ENCODE measurements at regions not wholly inside any gene's neighbourhood (a gene's known extent, or its start where the extent isn't known, plus 50 kb on each side); places are given as distances from the start of the nearest gene placed in this dataset.

- Mint-ChIP-seq H3K4me1 (no peaks in the 10 kb centered on the region), H3K36me3 (no peaks in the 10 kb centered on the region), H3K27ac (no peak overlapping the region), H3K9me3 (no peaks in the 10 kb centered on the region), H3K4me3 (no peak overlapping the region), H3K27me3 (ENCODE audit: low read depth) (no peaks in the 10 kb centered on the region)
- no peak for DNase-seq (ENCODE audit: low spot score)
- ATAC-seq, result peak; percentile 56; the same call in 1 of the 2 replicates
- no peak for TF ChIP-seq ZBTB21 (CRISPR knock-in tag; IDR thresholded peaks at IDR 0.05; ENCODE audit: borderline replicate concordance)
- POLR2A ChIA-PET, result no interaction called here
- CTCF ChIA-PET, result no interaction called here
Measured at GRCh38 chr2:216259081-216259480, 113.2 kb downstream of the MARCHF4 start.

GRCh38 chr2:216257089-216257488 is 115.2 kb downstream of the MARCHF4 start:
- Mint-ChIP-seq H3K27me3 (ENCODE audit: low read depth) (no peaks in the 10 kb centered on the region), H3K9me3 (no peaks in the 10 kb centered on the region), H3K4me1 (no peaks in the 10 kb centered on the region), H3K4me3 (no peak overlapping the region), H3K36me3 (no peaks in the 10 kb centered on the region), H3K27ac (no peak overlapping the region)
- ChIA-PET CTCF (interaction anchor here (1.0 kb wide), 1 partner anchor 26 kb away, joined by 3 read pairs; no protein-coding TSS in a partner anchor), POLR2A (no interaction called here)
- ATAC-seq, result no peak
- no peak for TF ChIP-seq ERG (CRISPR knock-in tag; IDR thresholded peaks at IDR 0.05)
- TF ChIP-seq NFE2L1 (CRISPR knock-in tag; IDR thresholded peaks at IDR 0.05), result no peak
- no peak for TF ChIP-seq ESRRA (CRISPR knock-in tag; IDR thresholded peaks at IDR 0.05; ENCODE audit: borderline replicate concordance)
- no peak for TF ChIP-seq ZNF425 (CRISPR knock-in tag; conservative IDR thresholded peaks at IDR 0.05)
- no peak for DNase-seq (ENCODE audit: low spot score)
